DMS53 treated with DMSO at 0.1 percent for 48 hours (cell line): ENCODE measurements at regions not wholly inside any gene's neighbourhood (a gene's known extent, or its start where the extent isn't known, plus 50 kb on each side); places are given as distances from the start of the nearest gene placed in this dataset.
A peak's percentile ranks its signal among the peaks of the same experiment; 100 is the strongest.

Experiments
- DNase-seq: peaks from one replicate; lab custom pipeline; 2025; ENCODE audit not compliant: unreplicated experiment; lab: John Stamatoyannopoulos, UW

DNA sequence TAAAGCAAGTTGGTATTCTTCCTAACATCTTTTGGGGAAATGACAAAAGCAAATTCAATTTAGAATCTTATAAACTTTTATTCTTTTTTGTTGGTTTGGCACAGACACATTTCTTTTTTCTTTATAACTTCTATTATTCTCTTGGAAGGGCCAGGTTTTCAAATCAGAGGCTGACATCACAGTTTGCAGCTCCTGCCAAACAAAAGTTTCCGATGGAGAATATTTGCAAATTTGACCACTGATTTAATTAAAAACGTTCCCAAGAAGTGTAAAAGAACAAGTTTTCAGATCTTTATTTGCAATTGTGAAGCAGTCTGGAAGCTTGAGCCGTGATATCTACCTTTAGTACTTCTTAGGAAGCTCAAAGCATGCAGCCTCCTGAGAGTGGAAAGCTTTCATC is 53.8 kb upstream of the CD83 start:
- DNase-seq: no peak

DNA sequence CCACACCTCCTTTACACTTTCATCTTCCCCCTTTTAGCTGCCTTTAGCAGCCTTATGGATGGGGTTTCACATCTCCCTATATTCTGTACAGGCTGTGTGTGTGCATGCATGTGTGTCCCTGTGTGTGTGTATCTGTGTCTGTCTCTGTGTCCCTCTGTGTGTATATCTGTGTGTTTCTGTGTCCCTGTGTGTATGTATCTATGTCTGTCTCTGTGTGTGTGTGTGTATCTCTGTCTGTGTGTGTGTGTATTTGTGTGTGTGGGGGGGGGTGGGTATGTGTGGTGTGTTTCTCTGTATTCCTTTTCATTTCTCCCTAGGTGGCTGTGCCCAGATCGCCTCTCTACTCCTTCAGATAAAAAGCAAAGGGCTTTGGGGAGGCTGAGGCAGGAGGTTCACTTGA is 52.2 kb upstream of the CD83 start:
- no peak for DNase-seq

DNA sequence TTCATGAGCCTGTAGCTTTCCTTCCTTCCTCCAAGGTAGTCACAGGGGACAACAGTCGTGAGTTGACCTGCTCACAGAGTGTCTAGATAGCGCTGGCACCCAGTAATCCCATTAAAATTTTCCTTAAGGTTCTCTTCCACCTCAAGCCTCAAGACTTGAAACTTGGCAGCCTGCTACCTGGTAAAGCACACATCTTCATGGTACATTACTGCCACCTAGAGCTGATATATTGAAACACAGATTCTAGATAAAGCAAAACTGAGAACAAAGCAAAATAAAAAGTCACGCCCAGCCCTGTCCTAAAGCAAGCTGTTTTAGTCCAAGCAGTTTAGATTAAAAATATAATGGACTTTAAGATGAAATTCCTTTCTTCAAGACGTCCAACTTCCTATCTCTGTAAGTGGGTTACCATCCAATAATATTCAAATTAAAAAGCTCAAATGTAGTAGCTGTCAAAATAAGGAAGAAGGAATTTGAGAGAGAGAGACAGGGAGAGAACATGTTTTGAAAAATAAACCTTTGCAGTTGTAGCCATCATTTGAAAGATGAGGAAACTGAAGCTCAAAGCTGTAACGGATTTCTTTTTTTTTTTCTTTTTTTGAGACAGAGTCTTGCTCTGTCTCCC is 50.7 kb upstream of the CD83 start:
- DNase-seq: peak; percentile 75

DNA sequence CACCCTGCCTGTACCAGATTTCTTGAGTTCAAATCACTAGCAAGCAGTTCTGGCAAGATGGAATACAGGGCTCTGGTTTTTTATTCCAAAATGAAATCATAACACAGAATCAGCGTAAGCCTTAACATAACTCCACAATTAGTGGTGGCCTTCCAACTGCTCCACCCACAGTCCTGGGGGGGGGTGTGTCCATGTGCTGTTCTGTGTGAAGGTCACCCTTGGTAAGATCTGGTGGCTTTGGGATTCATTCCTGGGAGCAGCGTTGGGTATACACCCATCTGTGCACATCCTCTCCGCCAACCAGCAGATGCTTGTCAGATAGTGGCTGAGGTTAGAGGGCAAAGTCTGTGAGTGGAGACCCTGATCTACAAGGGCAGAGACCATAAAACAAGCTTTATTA is 49.9 kb upstream of the CD83 start:
- DNase-seq: no peak
